Gastrocnemius medialis (tissue), 4 donors: ENCODE measurements at regions not wholly inside any gene's neighbourhood (a gene's known extent, or its start where the extent isn't known, plus 50 kb on each side); places are given as distances from the start of the nearest gene placed in this dataset.

Experiments
- ATAC-seq, 2 donors: fragments of 150-250 bp; one replicate each; pipeline ENCODE4 v1.9.1; 2016
- DNase-seq, 2 donors: peaks; one replicate each; pipeline ENCODE4 v3.0.0-alpha.2; 2019
- H3K27ac ChIP-seq, 4 donors: fragments of 200-600 bp; sonication (generic); 1 replicate in 1 of 4; 2 replicates in 3 of 4; pipeline ENCODE4 v1.5.1; 2016 to 2018; ENCODE audit warnings: mild to moderate bottlenecking in 2 of 4, moderate library complexity in 1 of 4
- H3K27me3 ChIP-seq, 3 donors: fragments of 200-600 bp; sonication (generic) in 2 of 3; 1 replicate in 1 of 3; 2 replicates in 2 of 3; pipeline versions ENCODE4 v1.5.1 to v1.6.0; 2016 to 2019; ENCODE audit warnings: mild to moderate bottlenecking in 1 of 3, moderate library complexity in 1 of 3
- H3K36me3 ChIP-seq, 2 donors: fragments of 200-600 bp; sonication (generic) in 1 of 2; one replicate each; pipeline ENCODE4 v1.5.1; 2017 to 2018
- H3K4me1 ChIP-seq, 2 donors: fragments of 200-600 bp; sonication (generic) in 1 of 2; one replicate each; pipeline ENCODE4 v1.5.1; 2016 to 2017; ENCODE audit warnings: mild to moderate bottlenecking in 2 of 2
- H3K4me3 ChIP-seq, 4 donors: fragments of 200-600 bp; sonication (generic) in 3 of 4; 1 replicate in 1 of 4; 2 replicates in 3 of 4; pipeline ENCODE4 v1.5.1; 2016 to 2019; ENCODE audit warnings: mild to moderate bottlenecking in 2 of 4
- H3K9me3 ChIP-seq, 3 donors: fragments of 200-600 bp; sonication (generic) in 2 of 3; 1 replicate in 1 of 3; 2 replicates in 2 of 3; pipeline ENCODE4 v1.5.1; 2016 to 2019
- POLR2A ChIP-seq, 2 donors: fragments of 450-650 bp; IDR thresholded peaks; one replicate each; pipeline ENCODE4 v1.6.1; 2017; ENCODE audit warnings: antibody characterized with exemption in 2 of 2, mild to moderate bottlenecking in 2 of 2, moderate library complexity in 2 of 2
- in situ Hi-C, 4 donors: fragments of 200-750 bp; cut with MboI; loops; one replicate each; pipeline versions ENCODE4 v1.15.0 to v1.8.0; 2017; ENCODE audit warnings: low sequenced_read_pairs in 4 of 4
- intact Hi-C: fragments of 100-400 bp; cut with DNase I; formaldehyde crosslinking; loops from one replicate; pipeline ENCODE4 v1.15.1; 2023; ENCODE audit warnings: low total_unique reads
- TF ChIP-seq, protein P1 (sequence below), 5 experiments: fragments of 450-650 bp in 3 of 5; fragments of 200-600 bp in 2 of 5; sonication (generic) in 2 of 5; IDR thresholded peaks in 4 of 5; conservative IDR thresholded peaks in 1 of 5; 1 replicate in 4 of 5; 2 replicates in 1 of 5; pipeline ENCODE4 v1.5.1; 2016 to 2019; ENCODE audit warnings: antibody characterized with exemption in 5 of 5, mild to moderate bottlenecking in 3 of 5, moderate library complexity in 3 of 5

DNA sequence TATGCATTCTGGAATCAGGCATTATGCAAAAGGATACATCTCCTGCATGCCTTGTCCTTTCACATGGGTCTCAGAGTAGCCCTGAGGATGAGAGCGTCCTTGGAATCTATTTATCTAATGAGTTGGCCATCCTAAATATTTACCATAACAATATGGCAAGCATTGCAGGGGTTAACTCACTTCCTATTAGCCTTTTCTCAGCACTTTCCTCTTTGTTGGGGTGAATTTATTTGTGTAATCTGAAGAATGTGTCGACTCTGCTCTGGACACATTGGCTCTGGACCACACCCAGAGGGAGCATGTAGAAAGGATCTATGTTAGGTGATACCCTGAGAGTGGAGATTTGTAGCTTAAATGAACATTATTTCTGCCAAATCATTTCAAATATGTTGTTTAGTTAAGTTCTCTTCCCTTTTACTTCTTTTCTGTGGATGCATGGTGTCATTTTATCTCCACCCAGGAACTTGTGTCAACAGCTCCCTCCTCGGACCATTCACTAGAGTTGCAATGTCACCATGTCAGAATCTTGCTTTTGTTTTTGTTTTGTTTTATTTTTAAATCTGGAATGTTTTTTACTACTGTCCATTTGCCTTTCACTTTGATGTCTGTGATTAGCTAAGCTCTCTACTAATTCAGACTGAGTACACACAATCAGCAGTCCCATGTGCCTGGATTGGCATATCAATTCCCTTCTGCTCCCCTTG is 757.0 kb upstream of the MMS22L start:
- no peaks in the 10 kb centered on the region for H3K9me3 ChIP-seq
- intact Hi-C loops (loop anchor here (10.0 kb wide), 1 partner anchor 545 kb away; no protein-coding TSS in a partner anchor), in situ Hi-C loops (no loop called here)
- no peaks in the 10 kb centered on the region for H3K27me3 ChIP-seq
- no peak for TF ChIP-seq POLR2A (IDR thresholded peaks at IDR 0.05)
- TF ChIP-seq, protein P1, sequence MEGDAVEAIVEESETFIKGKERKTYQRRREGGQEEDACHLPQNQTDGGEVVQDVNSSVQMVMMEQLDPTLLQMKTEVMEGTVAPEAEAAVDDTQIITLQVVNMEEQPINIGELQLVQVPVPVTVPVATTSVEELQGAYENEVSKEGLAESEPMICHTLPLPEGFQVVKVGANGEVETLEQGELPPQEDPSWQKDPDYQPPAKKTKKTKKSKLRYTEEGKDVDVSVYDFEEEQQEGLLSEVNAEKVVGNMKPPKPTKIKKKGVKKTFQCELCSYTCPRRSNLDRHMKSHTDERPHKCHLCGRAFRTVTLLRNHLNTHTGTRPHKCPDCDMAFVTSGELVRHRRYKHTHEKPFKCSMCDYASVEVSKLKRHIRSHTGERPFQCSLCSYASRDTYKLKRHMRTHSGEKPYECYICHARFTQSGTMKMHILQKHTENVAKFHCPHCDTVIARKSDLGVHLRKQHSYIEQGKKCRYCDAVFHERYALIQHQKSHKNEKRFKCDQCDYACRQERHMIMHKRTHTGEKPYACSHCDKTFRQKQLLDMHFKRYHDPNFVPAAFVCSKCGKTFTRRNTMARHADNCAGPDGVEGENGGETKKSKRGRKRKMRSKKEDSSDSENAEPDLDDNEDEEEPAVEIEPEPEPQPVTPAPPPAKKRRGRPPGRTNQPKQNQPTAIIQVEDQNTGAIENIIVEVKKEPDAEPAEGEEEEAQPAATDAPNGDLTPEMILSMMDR (IDR thresholded peaks at IDR 0.05 in 4 of 5, conservative IDR thresholded peaks at IDR 0.05 in 1 of 5), result no peak
- H3K27ac ChIP-seq, result no peak overlapping the region
- H3K4me3 ChIP-seq, result no peak overlapping the region
- no peak for DNase-seq
- ATAC-seq, result no peak
- no peaks in the 10 kb centered on the region for H3K36me3 ChIP-seq
- no peaks in the 10 kb centered on the region for H3K4me1 ChIP-seq

DNA sequence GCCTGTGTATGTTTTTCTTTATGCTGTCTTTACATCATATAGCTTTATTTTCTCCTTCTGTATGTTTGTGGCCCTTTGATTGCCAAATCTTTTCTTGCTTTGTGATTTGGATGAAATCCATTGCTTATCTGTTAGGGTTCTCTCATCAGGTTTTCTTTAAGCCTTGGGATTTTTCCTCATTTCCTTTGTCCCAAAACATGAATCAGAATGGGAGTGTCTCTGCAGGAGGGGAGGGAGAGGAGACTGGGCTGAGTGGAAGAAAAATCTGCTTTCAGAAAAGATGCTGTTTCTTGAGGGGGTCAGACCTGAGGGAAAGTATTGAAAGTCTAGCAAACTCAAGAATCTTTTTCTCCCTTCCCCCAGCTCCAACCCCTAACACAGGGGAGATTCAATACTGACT is 758.0 kb upstream of the MMS22L start:
- intact Hi-C loops, result loop anchor here (10.0 kb wide), 1 partner anchor 546 kb away; no protein-coding TSS in a partner anchor

DNA sequence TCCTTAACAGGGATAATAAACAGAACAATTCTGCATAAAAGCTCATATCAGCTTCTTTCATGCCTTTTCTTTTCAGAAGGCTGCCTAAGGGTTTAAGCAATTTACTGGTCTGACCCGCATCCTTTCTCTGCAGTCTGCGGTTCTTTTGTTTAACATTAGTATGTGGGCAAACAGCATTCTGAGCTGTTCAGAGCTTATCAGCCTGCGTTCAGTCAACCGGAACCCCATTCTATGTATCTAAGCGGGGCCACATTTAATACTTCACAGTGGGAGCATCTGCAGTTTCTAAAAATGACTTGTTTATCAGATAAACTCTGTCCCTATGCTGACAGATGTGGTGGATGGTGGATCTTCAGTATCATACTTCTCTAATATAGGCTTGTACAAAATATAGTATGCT is 758.9 kb upstream of the MMS22L start:
- no peaks in the 10 kb centered on the region for H3K36me3 ChIP-seq

More for the DNA sequence above, 758.0 kb upstream of the MMS22L start:
- no peak overlapping the region for H3K27ac ChIP-seq
- no peaks in the 10 kb centered on the region for H3K4me1 ChIP-seq
- DNase-seq (no peak), ATAC-seq (no peak)
- H3K36me3 ChIP-seq, result no peaks in the 10 kb centered on the region
- TF ChIP-seq, protein P1 (IDR thresholded peaks at IDR 0.05 in 4 of 5, conservative IDR thresholded peaks at IDR 0.05 in 1 of 5), result no peak
- TF ChIP-seq POLR2A (IDR thresholded peaks at IDR 0.05), result no peak
- H3K27me3 ChIP-seq, result no peaks in the 10 kb centered on the region
- in situ Hi-C loops, result no loop called here
- H3K9me3 ChIP-seq, result no peaks in the 10 kb centered on the region
- no peak overlapping the region for H3K4me3 ChIP-seq

DNA sequence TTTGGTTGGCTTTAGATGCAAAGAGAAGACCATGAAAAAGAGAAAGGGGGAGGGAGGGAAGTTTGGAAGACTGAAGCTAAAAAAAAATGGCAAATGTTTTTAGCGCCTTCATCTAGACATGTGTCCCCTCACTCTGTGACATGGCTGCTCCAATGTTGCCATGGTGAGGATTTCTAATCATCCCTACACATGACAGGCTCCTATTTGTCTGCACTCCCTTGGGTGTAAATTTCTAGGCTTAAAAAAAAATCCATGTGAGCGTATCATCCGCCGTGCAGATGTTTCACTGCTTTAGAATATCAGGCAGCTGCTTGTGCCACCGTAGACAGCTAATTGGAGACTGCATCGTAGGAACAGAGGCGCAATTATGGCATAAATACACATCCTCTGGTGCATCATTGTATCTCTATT is 761.1 kb upstream of the MMS22L start:
- intact Hi-C loops (loop anchor here (10.0 kb wide), 1 partner anchor 549 kb away; no protein-coding TSS in a partner anchor), in situ Hi-C loops (no loop called here)
- Histone ChIP-seq H3K36me3 (no peaks in the 10 kb centered on the region), H3K4me3 (no peak overlapping the region), H3K4me1 (no peaks in the 10 kb centered on the region), H3K27ac (no peak overlapping the region), H3K9me3 (no peaks in the 10 kb centered on the region), H3K27me3 (no peaks in the 10 kb centered on the region)
- no peak for DNase-seq
- TF ChIP-seq, protein P1 (IDR thresholded peaks at IDR 0.05 in 4 of 5, conservative IDR thresholded peaks at IDR 0.05 in 1 of 5), result no peak
- no peak for TF ChIP-seq POLR2A (IDR thresholded peaks at IDR 0.05)
- no peak for ATAC-seq

More for the DNA sequence above, 758.9 kb upstream of the MMS22L start:
- Histone ChIP-seq H3K9me3 (no peaks in the 10 kb centered on the region), H3K27me3 (no peaks in the 10 kb centered on the region), H3K4me1 (no peaks in the 10 kb centered on the region), H3K4me3 (no peak overlapping the region), H3K27ac (no peak overlapping the region)
- in situ Hi-C loops (no loop called here), intact Hi-C loops (loop anchor here (10.0 kb wide), 1 partner anchor 547 kb away; no protein-coding TSS in a partner anchor)
- TF ChIP-seq, protein P1 (IDR thresholded peaks at IDR 0.05 in 4 of 5, conservative IDR thresholded peaks at IDR 0.05 in 1 of 5), result no peak
- TF ChIP-seq POLR2A (IDR thresholded peaks at IDR 0.05), result no peak
- DNase-seq, result no peak
- ATAC-seq, result no peak
